ENCODE measurements at regions not wholly inside any gene's neighbourhood (a gene's known extent, or its start where the extent isn't known, plus 50 kb on each side); places are given as distances from the start of the nearest gene placed in this dataset.
"Not testable (repeated sequence)": the region's sequence is repeated elsewhere in the genome, so short reads cannot be mapped to it uniquely, and the experiment has no call there.

DNA sequence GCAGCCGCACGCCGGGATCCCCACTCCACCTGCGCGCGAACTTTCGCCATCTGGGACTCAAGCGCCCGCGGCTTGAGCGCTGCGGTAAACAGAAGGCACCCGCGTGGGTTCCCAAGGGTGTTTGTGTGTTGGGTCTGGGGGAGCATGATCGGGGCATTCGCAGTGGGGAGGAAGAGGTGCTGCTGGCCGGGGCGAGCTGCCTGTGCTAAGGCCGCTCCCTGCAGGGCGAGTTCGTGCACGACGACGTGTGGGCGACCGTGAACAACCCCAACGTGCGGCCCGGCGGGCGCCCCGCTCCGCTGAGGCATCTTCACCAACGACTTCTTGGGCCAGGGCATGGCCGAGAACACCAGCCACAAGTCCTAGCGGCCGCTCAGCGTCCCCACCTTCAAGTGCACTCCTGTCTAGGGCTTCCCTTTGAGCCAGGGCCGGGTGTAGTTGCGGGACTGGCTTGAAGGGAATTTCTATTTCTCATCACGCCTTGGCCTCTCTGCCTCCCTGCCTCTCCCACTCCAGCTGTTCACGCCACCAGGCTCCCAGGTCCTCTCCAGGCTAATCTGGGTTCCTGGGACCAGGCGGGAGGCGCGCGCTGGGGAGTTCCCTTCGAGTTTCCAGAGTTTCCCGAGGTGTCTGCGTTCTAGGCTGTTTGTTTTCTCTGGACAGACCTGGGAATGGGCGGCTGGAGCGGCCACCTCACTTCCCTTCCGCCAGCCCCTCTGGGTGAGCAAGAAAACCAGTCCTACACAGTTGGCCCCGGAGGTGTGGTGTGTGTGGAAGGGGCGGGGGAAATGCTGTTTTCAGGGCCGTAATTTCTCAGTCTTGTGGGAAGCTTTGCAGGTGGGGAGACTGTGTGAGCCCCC is 417.8 kb upstream of the TMTC1 start:
- DNase-seq: peak; percentile 72

- peak; percentile 76 for DNase-seq
Measured at GRCh38 chr12:30200864-30201263, 417.1 kb upstream of the TMTC1 start.

DNA sequence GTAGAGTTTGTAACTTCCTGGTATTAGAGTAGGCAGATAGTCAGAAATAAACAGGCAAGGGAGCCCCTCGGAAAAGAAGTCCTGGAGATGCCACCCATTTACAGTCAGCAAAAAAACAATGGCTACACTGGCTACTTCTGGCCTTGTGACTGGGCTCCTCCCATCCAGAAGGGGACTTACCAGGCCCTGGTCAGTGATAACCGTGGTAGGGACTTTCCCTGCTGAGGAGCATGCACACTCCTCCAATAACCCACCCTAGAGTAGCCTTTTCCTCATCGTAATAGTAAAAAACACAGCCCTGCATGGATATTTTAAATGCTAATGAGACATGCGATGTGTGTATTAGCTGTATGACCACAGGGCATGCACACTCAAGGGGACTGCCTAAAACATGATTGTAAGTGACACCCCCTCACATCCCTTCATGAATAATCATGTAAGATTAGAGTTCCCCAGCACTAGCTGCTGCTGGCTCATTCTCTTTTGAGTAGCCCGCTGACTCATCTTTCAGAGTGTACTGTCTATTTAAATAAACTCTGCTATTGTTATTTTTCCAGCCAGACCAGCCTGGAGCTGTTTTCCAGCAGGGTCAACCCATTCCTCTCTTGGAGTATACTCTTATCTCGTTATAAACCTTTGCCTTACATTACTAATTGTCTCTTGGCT is 413.8 kb upstream of the TMTC1 start:
- peak; percentile 96 for DNase-seq

DNA sequence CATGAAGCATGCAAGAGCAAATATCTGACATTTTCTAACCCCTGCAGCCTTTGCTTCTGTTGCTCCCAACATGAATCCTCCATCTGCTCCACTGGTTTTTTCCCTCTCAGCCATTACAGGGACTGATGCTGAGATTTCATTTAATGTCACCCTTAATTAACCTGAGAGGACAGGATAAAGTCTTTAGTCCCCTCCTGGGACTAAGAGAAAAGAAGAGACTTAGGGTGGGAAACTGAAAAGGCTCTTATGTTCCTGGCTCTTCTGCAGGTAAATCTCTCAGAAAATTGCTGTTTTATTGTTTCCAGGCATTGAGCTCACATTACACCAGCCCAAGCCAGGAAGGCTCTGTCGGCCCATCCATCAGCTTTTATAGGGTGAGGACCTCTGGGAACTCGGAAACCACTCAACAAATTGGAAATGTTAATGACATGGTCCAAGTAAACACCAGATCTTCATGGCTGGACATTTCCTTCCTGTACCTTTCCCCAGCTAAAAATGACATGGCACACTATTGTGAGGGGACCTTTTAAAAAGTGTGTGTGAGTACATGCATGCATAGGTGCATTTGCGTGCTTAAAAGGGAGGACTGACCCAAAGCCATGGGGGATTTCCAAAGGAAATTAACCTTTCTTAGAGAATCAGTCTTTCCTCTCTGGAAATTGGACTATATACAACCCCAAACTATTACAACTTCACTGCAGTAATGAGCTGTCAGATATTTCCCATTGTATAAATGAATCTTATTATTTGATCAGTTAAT is 408.1 kb upstream of the TMTC1 start:
- DNase-seq: no peak

DNA sequence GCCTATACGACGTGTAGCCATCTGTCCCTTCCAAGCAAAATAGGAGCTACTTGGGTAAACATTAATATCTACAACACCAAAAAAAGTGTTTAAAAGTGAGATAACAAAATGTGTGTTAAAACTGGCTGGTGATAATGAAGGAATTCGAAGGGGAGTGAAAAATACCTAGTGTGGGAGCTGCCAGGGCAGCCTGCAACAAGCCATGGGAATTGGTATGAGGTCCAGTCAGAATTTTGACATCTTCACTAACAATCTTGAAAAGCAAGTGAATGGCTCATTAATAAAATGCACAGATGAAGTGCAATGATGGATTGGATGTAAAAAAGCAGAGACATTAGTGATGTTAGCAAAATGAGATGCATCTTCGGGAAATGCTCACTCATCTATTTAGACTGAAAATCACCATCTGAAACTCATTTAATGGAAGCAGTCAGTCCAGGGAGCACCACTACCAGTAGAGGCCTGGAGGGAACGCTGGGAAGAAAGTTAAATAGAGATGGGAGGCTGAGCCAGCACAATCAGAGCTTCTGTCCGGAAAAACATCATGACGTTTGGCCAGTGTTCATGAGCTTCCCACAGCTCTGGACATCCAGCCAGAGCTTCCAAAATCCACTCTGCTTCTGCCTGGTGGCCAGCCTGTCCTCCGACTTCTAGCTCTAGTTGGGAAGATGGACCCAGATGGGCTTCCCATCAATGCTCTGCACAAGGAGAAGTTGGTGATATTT is 405.0 kb upstream of the TMTC1 start:
- no peak for DNase-seq

GRCh38 chr12:30187426-30187825 is 403.7 kb upstream of the TMTC1 start:
- DNase-seq: no peak

- DNase-seq: no peak
Measured at GRCh38 chr12:30181334-30181733, 397.6 kb upstream of the TMTC1 start.

DNA sequence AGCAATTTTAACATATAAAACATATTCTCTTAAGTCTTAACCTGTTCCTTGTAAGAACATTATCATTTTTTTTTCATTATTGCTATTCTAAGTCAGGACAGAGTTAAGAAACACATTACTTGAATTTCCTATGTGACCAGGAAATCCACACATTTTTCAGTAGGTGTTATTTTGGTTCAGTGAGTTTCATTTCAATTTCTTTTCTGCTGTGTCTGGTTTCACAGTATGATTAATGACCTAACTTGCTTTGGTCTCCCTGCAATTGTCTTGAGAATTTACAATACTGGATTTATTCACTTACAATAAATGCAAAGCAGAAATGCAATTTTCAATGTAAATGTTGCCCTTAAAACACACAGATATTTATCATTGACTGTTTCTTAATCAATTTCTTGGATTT is 396.9 kb upstream of the TMTC1 start:
- DNase-seq: no peak

DNA sequence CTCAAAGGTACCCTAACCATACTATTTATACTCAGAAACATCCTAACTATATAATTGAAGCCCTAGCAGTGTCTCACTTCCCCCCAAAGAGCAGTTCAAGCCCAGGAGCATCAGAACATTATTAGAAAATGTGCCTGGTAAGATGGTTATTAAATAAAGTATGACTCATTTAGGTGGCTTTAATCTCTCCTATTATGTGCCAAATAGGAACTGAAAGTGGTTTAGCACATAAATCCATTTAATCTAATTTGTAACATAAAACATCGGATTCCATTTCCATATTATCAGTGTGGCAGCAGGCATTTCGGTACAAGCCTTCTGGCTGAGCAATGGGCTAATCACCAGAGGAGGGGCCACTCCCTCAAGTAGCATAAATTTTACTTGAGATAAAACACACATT is 395.2 kb upstream of the TMTC1 start:
- no peak for DNase-seq

GRCh38 chr12:30169839-30170591 is 386.3 kb upstream of the TMTC1 start:
- DNase-seq: peak; percentile 77

DNA sequence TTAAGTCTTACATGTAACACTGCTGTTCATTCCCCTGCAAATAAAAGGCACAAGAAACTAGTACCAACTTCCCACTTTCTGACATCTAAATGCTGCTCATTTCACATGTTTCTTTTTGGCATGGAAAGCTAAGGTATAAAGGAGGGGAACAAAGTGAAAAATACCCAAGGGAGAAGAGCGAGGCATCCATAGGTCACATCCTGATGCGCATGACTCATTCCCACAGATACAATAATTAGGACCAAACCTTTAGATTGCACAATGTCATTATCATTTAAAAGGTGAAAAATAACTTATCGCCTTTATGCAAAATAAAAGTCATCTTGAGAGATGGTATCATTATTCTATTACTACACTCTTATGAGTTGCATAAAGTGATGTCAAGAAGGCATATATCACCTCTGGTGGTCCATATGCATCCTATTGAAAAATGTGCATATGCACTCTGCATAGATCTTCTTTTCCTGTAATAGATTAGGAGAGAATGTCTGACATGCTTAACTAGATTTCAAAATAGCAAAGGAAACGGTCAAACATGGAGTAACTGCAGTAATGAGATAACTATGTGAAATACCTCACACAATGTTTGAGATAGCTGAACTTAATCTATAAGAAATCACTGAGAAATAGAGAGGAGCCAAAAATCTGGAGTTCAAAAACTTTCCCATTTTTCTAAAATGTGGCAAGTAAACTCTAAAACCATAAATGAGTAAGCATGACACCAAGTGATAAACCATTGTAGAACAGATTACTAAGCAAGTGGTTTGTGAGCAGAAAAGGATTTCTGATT is 382.5 kb upstream of the TMTC1 start:
- DNase-seq: no peak

GRCh38 chr12:30164382-30165318 is 380.9 kb upstream of the TMTC1 start:
- DNase-seq: no peak

GRCh38 chr12:30156833-30157232 is 373.1 kb upstream of the TMTC1 start:
- DNase-seq: not testable (repeated sequence)

DNA sequence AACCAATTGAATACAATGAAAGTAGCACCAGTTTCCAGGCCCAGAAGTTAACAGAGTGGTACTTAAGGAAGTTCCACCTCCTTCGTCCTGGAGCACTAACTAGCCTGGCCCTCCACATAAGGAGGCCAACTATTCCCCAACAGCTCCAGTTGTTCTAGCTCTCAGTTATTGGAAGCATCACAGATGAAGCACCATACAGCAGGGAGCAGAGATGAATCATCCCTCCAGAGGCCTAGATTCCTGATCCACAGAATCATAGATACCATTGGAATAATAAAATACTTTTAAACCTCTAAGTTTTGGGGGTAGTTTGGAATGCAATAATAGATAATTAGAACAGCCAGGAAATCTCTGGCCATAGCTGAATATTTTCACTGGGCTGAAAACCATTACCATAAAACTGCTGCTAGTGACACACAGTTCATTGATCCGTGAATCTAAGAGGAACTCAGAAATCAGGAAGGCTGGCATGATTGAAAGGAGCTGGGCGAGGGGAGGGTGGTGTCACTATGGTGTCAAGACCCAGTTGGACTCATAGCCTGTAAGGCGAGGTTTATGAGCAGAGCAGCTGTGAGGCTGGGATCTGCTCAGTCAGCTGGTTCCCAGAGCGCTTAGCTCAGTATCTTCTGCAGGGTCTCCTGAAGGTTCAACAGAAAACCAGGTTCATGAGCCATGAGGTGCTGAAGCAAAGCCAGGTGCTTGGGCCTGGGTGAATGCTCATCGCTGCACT is 371.4 kb upstream of the TMTC1 start:
- DNase-seq: no peak

DNA sequence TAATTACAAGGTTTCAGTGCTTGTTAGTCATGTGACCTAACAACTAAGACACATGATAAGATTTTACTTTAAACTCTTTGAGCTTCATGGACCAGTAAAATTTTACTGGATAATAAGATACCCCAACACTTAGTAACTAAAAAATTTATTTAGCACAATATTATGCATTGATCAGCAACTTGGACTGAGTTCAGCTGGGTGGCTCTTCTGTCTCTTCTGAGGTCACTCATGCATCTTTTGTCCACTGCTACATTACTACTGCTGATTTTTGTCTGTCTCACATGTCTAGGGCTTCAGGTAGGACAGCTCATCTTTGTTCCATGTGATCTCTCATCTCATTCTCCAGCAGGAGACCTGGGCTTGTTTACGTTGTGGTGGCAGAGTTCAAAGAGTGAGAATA is 370.2 kb upstream of the TMTC1 start:
- no peak for DNase-seq

- DNase-seq: peak; percentile 77
Measured at GRCh38 chr12:30152705-30153104, 369.0 kb upstream of the TMTC1 start.

GRCh38 chr12:30151831-30152230 is 368.1 kb upstream of the TMTC1 start:
- no peak for DNase-seq

- DNase-seq: no peak
Measured at GRCh38 chr12:30146561-30146960, 362.8 kb upstream of the TMTC1 start.

DNA sequence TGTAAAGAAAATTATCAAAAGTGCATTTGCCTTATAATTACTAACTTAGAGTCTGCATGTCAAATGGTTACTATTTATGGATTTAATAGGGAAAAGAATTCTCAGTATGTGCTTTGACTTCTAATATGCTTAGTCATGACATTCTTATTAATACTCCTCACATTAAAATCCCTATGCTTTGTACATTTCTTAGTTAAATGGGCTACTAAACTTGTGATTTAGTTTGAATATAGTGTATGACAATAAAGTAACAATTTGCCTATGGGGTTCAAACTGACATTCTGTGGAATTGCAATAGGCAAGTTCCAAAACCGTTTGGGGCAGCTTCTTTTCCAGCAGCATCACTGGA is 361.9 kb upstream of the TMTC1 start:
- no peak for DNase-seq

Measured in DMS53 (cell line).